ENCODE measurements at regions not wholly inside any gene's neighbourhood (a gene's known extent, or its start where the extent isn't known, plus 50 kb on each side); places are given as distances from the start of the nearest gene placed in this dataset.

DNA sequence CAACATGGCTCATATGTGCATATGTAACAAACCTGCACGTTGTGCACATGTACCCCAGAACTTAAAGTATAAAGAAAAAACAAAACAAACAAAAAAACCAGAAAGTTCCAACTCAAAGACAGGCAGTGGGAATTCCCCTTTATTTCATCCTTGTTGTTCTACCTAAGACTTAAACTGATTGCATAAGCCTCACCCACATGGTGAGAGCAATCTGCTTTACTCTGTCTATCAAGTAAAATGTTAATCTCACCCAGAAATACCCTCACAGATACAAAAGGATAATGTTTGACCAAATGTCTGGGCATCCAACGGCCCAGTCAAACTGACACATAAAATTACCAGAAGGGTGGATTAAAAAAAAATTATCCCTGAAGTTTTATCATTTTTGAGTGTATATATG is 190.9 kb upstream of the PLSCR5 start:
- TF ChIP-seq, protein P1, sequence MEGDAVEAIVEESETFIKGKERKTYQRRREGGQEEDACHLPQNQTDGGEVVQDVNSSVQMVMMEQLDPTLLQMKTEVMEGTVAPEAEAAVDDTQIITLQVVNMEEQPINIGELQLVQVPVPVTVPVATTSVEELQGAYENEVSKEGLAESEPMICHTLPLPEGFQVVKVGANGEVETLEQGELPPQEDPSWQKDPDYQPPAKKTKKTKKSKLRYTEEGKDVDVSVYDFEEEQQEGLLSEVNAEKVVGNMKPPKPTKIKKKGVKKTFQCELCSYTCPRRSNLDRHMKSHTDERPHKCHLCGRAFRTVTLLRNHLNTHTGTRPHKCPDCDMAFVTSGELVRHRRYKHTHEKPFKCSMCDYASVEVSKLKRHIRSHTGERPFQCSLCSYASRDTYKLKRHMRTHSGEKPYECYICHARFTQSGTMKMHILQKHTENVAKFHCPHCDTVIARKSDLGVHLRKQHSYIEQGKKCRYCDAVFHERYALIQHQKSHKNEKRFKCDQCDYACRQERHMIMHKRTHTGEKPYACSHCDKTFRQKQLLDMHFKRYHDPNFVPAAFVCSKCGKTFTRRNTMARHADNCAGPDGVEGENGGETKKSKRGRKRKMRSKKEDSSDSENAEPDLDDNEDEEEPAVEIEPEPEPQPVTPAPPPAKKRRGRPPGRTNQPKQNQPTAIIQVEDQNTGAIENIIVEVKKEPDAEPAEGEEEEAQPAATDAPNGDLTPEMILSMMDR (IDR thresholded peaks at IDR 0.05) = no peak
- TF ChIP-seq POLR2A (IDR thresholded peaks at IDR 0.05) = no peak

Data from Peyer's patch (tissue), 4 donors.